Pancreas (tissue), 10 donors: ENCODE measurements at regions not wholly inside any gene's neighbourhood (a gene's known extent, or its start where the extent isn't known, plus 50 kb on each side); places are given as distances from the start of the nearest gene placed in this dataset.
"Not testable (repeated sequence)": the region's sequence is repeated elsewhere in the genome, so short reads cannot be mapped to it uniquely, and the experiment has no call there.

Experiments used
- ATAC-seq, 4 donors: fragments of 200-7000 bp; cut with Tn5 transposase; one replicate each; pipeline versions ENCODE4 v1.8.0 to v1.9.1; 2020; ENCODE audit warnings: mild to moderate bottlenecking in 4 of 4, moderate library complexity in 4 of 4
- DNase-seq, 6 donors: peaks; one replicate each; pipeline ENCODE4 v3.0.0-alpha.2; 2020
- FAIRE-seq: peaks from 2 replicates; lab custom pipeline; 2012; peaks lifted over from hg19 to GRCh38; lab: Jason Lieb, UNC
- H3K27ac ChIP-seq, 4 donors: fragments of 200-600 bp; sonication (generic); 1 replicate in 3 of 4; 2 replicates in 1 of 4; pipeline versions ENCODE4 v1.5.0 to v1.8.0; 2020
- H3K27me3 ChIP-seq, 4 donors: fragments of 200-600 bp; one replicate each; pipeline ENCODE4 v1.8.0; 2021
- H3K36me3 ChIP-seq, 3 donors: fragments of 200-600 bp; sonication (generic) in 1 of 3; one replicate each; pipeline versions ENCODE4 v1.5.0 to v1.8.0; 2020 to 2021
- H3K4me1 ChIP-seq, 3 donors: fragments of 200-600 bp; one replicate each; pipeline ENCODE4 v1.8.0; 2021
- H3K4me3 ChIP-seq, 4 donors: fragments of 200-600 bp; sonication (generic) in 2 of 4; one replicate each; pipeline versions ENCODE4 v1.5.0 to v1.8.0; 2020 to 2021
- H3K9me3 ChIP-seq, 4 donors: fragments of 200-600 bp; one replicate each; pipeline ENCODE4 v1.8.0; 2021
- WGBS, 2 donors: extraction: QIAGEN DNeasy Blood & Tissue Kit; methylation state at CpG; one replicate each; pipeline ENCODE4 v1.1.7; 2013; 5-methylcytosine and 5-hydroxymethylcytosine counted together
- intact Hi-C, 3 donors: fragments of 100-400 bp; cut with DNase I; formaldehyde crosslinking; loops; one replicate each; pipeline versions ENCODE4 v1.11.1 to v1.14.2; 2022
- TF ChIP-seq, protein P1 (sequence below), 4 donors: fragments of 200-600 bp; sonication (generic) in 3 of 4; IDR thresholded peaks; one replicate each; pipeline versions ENCODE4 v1.5.0 to v1.8.0; 2021; ENCODE audit warnings: antibody characterized with exemption in 4 of 4
- donor health status: healthy with polysubstance abuse.
- donor health status: DM: no; HTN: no; CAD: no; lungs with moderate emphysema.
- donor health status: DM: no; HTN: no; CAD: no.
- donor health status: control.
- donor health status: control.
- donor health status: Bipolar disorder and iron deficiency.
- donor health status: DM: yes; HTN: yes; CAD: no.
- donor health status: DM: no; HTN: no; CAD: no.
- donor health status: DM: no; HTN: no; CAD: no.
- donor health status: DM: yes; HTN: yes; CAD: no.

GRCh38 chr12:60235261-60235660 is 639.4 kb downstream of the SLC16A7 start:
- TF ChIP-seq, protein P1, sequence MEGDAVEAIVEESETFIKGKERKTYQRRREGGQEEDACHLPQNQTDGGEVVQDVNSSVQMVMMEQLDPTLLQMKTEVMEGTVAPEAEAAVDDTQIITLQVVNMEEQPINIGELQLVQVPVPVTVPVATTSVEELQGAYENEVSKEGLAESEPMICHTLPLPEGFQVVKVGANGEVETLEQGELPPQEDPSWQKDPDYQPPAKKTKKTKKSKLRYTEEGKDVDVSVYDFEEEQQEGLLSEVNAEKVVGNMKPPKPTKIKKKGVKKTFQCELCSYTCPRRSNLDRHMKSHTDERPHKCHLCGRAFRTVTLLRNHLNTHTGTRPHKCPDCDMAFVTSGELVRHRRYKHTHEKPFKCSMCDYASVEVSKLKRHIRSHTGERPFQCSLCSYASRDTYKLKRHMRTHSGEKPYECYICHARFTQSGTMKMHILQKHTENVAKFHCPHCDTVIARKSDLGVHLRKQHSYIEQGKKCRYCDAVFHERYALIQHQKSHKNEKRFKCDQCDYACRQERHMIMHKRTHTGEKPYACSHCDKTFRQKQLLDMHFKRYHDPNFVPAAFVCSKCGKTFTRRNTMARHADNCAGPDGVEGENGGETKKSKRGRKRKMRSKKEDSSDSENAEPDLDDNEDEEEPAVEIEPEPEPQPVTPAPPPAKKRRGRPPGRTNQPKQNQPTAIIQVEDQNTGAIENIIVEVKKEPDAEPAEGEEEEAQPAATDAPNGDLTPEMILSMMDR (IDR thresholded peaks at IDR 0.05) = no peak
- no peaks in the 10 kb centered on the region for H3K27me3 ChIP-seq
- no peak overlapping the region for H3K4me3 ChIP-seq
- no peaks in the 10 kb centered on the region for H3K9me3 ChIP-seq
- no peak overlapping the region for H3K27ac ChIP-seq
- FAIRE-seq (no peak), DNase-seq (no peak), ATAC-seq (no peak)
- WGBS, 2 donors = 73 to 76% methylated on average over 6 of the region's 6 CpGs
- intact Hi-C loops = loop anchor here in 1 of 3 donors (10.0 kb wide), 1 partner anchor 60 kb away; no protein-coding TSS in a partner anchor
- H3K36me3 ChIP-seq = no peaks in the 10 kb centered on the region
- no peaks in the 10 kb centered on the region for H3K4me1 ChIP-seq

DNA sequence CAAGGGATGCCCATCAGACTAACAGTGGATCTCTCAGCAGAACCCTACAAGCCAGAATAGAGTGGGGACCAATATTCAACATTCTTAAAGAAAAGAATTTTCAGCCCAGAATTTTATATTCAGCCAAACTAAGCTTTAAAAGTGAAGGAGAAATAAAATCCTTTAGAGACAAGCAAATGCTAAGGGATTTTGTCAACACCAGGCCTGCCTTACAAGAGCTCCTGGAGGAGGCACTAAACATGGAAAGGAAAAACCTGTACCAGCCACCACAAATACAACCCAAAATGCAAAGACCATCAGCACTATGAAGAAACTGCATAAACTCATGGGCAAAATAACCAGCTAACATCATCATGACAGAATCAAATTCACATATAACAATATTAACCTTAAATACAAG is 640.6 kb downstream of the SLC16A7 start:
- intact Hi-C loops = loop anchor here in 1 of 3 donors (10.0 kb wide), 1 partner anchor 58 kb away; no protein-coding TSS in a partner anchor
- H3K4me3 ChIP-seq, ATAC-seq, H3K27ac ChIP-seq, H3K36me3 ChIP-seq, H3K9me3 ChIP-seq, DNase-seq, H3K27me3 ChIP-seq, H3K4me1 ChIP-seq, FAIRE-seq: not testable (repeated sequence)

GRCh38 chr12:60240891-60241290 is 645.1 kb downstream of the SLC16A7 start:
- no peaks in the 10 kb centered on the region for H3K9me3 ChIP-seq
- WGBS, 2 donors = 79 to 88% methylated on average over 2 of the region's 2 CpGs
- TF ChIP-seq, protein P1 (IDR thresholded peaks at IDR 0.05) = no peak
- H3K36me3 ChIP-seq = no peaks in the 10 kb centered on the region
- ATAC-seq (no peak), DNase-seq (no peak), FAIRE-seq (no peak)
- intact Hi-C loops = no loop called here
- H3K27ac ChIP-seq = no peak overlapping the region
- no peaks in the 10 kb centered on the region for H3K27me3 ChIP-seq
- H3K4me1 ChIP-seq = no peaks in the 10 kb centered on the region
- no peak overlapping the region for H3K4me3 ChIP-seq

- Histone ChIP-seq H3K9me3 (no peaks in the 10 kb centered on the region), H3K4me1 (no peaks in the 10 kb centered on the region), H3K36me3 (no peaks in the 10 kb centered on the region), H3K4me3 (no peak overlapping the region), H3K27ac (no peak overlapping the region), H3K27me3 (no peaks in the 10 kb centered on the region)
- ATAC-seq (no peak), DNase-seq (no peak), FAIRE-seq (no peak)
- WGBS, 2 donors = 29 to 46% methylated on average over 3 of the region's 3 CpGs
- TF ChIP-seq, protein P1 (IDR thresholded peaks at IDR 0.05) = no peak
- intact Hi-C loops = no loop called here
Measured at GRCh38 chr12:60251091-60251490, 655.3 kb downstream of the SLC16A7 start.

DNA sequence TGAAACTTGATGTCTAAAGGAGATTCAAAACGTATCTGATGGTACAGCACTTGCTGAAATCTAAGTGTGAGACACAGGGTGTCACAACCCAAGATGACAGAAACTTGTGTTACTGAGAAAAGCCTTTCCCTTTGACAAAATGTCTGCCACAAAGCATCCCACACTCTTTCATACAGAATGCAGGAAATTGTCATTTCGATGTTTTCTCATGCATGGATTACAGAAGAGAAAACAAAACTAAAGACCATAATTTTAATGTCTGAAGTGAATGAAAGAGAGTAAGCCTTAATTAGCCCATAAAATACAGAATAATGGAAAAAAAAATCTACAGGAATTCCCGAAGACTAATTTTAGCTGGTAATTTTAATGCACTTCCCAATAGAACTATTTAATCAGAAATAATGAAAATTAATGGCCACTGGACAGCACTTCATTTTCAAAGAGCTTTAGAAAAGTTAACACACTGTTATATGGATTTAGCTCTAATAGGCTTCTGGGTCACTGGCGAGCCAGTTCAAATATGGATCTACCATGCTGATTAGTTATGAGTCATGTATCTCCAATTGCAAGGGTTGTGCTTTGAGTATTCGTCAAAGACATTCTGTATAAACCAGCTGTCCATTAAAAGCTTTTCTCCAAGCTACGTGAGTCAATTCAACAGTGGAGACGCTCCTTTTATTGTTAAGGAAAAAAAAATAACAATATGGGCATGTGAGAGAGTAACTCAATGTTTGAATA is 656.7 kb downstream of the SLC16A7 start:
- no peak overlapping the region for H3K4me3 ChIP-seq
- no peaks in the 10 kb centered on the region for H3K27me3 ChIP-seq
- H3K27ac ChIP-seq = no peak overlapping the region
- H3K36me3 ChIP-seq = no peaks in the 10 kb centered on the region
- no peak for ATAC-seq
- H3K4me1 ChIP-seq = no peaks in the 10 kb centered on the region
- H3K9me3 ChIP-seq = no peaks in the 10 kb centered on the region
- DNase-seq = no peak
- WGBS, 2 donors = 76 to 83% methylated on average over 7 of the region's 7 CpGs
- no peak for FAIRE-seq
- intact Hi-C loops = no loop called here
- TF ChIP-seq, protein P1 (IDR thresholded peaks at IDR 0.05) = no peak
